ENCODE measurements at regions not wholly inside any gene's neighbourhood (a gene's known extent, or its start where the extent isn't known, plus 50 kb on each side); places are given as distances from the start of the nearest gene placed in this dataset.

DNA sequence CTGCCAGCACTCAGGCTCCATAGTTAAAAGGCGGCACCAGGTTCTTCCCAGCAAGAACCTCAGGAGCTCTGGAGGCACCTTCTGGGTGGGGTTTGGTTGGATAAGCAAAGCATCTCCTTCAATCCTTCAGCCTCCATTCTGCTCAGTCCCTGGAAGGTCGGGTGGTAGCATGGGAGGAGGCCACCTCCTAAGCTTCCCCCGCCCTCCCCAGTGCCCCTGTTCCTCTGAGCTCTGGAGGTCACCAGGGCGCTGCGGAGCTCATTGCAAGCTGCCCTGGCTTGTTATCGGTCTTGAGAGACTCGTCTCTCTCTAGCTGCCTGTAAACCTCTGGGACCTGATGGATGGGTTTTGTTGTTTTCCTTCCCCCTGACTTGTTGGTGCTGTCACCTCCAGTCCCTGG is 124.8 kb downstream of the RPLP1 start:
- DNase-seq: no peak

DNA sequence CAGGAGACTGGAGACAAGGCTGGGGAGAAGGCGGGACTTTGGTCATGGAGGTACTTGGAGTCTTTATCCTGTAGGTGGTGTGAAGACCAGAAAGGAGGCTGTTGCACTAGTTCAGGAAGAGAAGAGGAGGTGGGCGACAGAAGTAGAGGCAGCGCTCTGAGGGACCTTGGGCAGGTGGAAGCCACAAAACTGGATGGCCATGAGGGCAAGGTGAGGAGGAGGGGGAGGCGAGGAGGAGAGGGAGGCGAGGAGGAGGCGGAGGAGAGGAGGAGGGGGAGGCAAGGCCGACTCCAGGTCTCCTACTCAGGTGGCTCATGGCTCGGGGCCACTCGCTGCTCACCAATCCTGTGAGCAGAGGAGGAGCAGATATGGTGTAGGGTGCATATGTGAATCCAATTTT is 125.6 kb downstream of the RPLP1 start:
- no peak for DNase-seq

- no peak for DNase-seq
These were observed 126.4 kb downstream of the RPLP1 start for GRCh38 chr15:69578787-69579583.

GRCh38 chr15:69579950-69580618 is 127.5 kb downstream of the RPLP1 start:
- DNase-seq: no peak

DNA sequence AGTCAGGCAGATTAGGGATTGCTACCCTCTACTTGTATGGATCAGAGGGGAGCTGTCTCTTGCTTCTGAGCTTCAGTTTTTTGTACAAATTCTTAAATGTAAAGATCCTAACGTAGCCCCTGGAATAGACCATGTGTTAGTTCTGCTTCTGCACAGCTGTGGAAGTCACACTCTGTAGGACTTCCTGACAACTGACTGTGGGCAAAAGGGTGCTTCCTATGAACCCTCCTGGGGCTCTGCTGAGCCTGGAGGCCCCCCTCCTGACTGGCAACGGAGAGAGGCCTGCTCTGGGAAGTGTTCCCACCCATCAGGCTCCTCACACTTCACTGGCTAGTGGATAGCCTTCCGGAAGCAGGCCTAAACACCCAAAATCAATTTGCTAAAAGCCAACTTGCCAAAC is 131.0 kb downstream of the RPLP1 start:
- DNase-seq: peak; percentile 64

DNA sequence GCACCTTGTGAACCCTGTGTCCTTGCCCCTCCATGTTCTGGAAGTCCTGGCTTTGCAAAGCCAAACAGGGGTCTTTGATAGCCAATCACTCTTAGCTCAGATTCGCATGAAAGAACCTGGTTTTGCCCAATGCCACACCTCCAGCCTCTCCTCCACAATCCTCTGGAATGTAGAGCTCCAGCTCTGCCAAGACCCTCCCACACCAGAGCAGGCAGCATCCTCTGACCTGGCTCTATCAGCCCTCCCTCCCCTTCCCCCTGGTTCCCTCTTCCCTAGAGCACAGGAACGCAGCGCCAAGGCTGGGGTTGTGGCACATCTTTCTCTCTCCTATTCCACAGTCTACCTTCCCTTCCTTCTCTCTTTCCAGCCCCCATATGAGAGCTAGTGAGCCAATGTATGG is 133.3 kb downstream of the RPLP1 start:
- DNase-seq: no peak

DNA sequence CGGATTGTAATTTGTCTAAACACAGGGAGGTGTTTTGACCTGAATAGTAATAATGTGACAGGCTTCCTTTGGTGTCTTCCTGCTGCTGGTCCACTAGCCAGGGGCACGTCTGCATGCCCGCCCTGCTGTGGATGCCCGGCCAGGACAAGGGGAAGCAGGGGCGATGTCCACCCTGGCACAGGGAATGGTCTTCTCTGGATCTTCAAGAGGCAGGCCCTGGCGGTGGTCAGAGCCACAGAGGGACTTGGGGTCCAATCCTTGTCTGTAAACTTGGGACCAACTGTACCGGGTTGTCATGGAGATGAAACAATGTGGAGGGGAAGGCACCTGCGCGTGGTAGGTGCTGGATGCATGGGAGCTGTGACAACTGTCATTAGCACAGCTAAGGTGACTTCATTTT is 134.1 kb downstream of the RPLP1 start:
- DNase-seq: no peak

DNA sequence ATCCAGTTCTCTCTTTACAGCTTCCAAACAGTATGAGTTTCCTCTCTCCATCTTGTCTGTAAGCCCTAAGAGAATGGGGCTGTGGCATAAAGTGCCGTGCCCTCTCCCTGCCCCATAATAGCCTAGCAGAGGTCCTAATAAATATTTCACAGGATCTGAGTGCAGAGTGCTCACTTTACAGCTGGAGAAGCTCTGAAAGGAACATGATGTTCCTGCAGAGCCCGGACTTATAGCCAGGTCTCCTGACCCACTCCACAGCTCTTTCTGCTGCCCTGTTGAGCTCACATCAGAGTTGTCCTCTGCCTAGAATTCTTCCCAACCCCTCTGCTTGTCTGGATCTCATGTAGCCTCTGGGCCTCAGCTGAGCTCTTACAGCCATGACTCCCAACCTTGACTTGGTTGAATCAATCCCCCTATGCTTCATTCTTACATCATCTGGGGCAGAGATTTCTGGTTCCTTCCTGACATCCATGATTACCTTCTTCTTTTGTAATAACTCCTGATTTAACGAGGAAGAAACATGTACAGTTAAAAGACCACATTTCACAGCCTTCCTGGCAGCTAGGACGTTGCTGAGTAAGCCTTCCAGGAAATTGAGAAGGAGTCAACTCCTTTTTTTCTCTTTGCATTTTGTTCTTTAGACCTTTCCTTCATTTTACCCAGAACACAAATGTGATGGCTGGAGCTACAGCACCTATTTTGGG is 135.3 kb downstream of the RPLP1 start:
- DNase-seq: no peak

DNA sequence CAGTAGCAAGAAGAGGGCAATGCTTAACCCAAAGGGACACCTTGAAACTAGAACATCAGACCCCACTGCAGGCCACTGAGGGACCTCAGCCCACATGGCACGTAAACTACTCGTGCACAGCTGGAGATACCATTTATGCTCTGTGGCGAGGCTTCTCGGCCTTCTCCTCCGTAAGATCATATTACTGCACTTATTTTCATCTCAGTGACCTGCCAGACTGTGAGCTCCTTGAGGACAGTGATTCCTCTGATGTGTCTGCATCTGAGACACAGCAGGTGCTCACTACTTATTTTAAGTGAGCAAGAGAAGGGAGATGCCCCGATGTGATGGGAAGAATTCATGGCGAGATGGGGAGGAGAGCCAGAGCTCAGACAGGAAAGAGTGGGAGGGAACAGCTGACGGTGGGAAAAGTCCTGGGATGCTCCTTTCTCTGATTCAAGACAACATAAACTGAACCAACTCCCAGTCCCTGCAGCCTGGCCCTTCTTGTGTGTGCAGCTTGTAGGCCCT is 137.6 kb downstream of the RPLP1 start:
- DNase-seq: no peak

DNA sequence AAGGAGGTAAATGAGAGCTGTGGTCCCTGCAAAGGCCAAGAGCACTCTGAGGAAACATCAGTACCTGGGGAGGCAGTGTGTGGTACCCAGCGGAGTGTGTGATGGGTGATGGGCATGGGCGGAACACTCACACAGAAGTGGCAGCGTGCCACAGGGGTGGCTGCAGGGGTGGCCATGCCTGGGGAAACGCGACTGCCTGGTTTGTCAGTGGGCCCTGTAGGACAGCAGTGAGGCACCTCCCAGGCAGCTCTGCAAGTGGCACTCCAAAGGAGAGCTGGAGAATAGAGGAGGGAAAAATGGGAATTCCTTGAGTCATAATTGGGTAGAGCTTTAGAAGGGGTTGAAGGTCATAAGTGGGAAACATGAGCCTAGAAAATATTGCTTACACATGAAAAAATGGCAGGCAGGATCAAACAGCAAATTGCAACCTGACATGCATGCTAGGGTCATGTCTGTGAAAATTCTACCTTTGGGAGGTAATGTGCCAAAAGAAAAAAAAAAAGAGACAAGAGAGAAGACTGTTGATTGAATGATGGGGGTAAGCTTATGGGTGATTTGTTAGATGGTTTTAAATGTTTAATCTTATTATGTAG is 138.4 kb downstream of the RPLP1 start:
- DNase-seq: no peak

GRCh38 chr15:69591905-69592508 is 139.4 kb downstream of the RPLP1 start:
- DNase-seq: no peak

- no peak for DNase-seq
These were observed 140.3 kb downstream of the RPLP1 start for GRCh38 chr15:69592954-69593353.

- DNase-seq: no peak
These were observed 140.9 kb downstream of the RPLP1 start for GRCh38 chr15:69593488-69593887.

- DNase-seq: no peak
These were observed 141.7 kb downstream of the RPLP1 start for GRCh38 chr15:69593981-69594966.

DNA sequence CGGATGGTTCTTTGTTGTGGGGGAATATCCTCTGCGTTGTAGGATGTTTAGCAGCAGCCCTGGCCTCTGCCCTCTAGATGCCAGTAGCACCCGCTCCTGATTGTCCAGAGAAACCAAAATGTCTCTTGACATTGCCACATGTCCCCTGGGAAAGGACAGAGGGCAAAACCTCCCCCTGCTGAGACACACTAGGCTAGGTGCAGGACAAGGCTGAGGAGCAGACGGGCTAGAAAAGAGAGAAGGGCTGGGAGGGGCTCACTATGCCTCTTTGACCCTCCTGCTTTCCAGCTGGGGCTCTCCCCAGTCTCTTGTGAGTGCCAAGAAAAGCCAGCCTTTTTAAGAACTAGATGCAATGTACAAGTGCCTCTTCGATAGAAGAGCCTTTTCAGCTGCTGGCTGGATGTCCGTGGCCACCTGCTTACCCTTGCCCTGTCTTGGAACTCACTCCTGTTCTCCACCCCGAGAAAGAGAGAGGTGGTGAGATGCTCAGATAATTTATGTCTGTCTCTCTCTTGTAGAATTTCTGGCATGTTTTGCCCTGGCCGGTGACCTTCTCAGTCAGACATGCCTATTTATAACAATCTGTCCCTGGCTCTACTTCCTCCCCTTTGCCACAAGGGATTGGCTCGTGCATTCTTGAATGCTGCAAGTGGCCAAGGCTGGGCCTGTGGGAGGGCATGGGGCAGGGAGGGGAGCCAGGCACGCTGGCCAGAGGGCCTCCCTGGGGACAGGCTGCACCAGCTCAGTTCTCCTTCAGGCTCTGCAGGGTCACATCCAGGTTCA is 142.6 kb downstream of the RPLP1 start:
- DNase-seq: no peak

DNA sequence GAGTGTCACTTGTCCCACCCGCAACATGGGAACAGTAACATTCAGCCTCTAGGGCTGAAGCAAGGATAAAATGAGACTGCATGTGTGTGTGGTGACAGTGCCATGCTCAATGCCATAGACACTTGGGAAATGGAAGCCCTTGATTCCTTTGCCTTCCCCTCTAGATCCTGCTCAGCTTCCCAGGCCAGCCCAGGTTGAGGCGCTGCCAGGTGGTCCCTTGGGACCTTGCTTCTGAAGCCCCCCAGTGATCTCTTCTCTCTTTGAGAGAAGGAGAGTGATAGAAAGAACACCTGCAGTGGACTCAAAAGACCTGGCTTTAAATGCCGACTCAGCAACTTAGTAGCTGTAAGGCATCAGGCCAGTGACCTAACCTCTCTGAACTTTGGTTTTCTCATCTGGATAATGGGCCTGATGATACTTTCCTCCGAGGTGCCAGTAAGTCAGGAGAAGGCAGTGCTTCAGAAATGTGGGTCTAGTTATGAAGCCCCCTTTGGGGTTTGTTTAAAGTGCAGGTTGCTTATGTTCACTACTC is 144.5 kb downstream of the RPLP1 start:
- DNase-seq: no peak

DNA sequence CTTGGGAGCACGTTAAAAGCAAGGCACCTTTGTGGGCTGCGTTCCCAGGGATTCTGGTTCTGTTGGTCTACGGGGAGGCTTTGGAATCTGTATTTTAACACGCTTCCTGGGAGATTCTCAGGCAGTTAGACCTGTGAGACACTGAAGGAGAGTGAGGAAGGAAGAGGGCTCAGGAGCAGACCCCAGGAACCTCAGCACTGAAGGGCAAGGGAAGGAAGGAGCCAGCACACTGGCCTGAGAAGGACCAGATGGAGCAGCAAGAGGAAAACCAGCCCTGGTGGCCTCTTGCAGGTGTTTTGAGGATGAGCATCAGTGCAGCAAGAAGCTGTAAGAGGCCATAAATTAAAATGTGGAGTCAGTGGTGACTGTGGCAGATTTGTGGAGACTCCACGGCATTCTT is 146.7 kb downstream of the RPLP1 start:
- no peak for DNase-seq

DNA sequence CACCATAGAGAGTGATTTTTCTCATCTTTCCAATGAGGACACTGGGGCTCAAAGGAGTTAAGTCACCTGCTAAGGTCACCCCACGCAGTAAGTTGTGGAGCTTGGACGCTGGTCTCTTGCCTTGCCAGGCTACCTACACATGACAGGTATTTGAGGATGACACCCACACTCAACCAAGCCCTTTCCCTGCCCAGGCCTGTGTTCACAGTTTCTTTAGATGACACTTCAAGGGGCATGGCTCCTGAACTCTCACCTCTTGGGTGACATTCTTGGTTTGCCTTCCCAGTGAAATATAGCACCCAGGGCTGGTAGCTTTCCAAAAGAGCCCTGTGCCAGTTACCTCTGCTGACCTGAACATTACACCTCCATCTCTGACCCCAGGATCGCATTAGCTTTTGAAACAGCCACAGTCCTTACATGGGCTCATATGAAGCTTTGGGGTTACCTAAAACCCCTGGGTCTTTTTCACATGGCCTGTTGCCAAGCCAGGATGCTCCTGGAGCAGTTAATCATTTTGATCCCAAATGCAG is 148.0 kb downstream of the RPLP1 start:
- no peak for DNase-seq

DNA sequence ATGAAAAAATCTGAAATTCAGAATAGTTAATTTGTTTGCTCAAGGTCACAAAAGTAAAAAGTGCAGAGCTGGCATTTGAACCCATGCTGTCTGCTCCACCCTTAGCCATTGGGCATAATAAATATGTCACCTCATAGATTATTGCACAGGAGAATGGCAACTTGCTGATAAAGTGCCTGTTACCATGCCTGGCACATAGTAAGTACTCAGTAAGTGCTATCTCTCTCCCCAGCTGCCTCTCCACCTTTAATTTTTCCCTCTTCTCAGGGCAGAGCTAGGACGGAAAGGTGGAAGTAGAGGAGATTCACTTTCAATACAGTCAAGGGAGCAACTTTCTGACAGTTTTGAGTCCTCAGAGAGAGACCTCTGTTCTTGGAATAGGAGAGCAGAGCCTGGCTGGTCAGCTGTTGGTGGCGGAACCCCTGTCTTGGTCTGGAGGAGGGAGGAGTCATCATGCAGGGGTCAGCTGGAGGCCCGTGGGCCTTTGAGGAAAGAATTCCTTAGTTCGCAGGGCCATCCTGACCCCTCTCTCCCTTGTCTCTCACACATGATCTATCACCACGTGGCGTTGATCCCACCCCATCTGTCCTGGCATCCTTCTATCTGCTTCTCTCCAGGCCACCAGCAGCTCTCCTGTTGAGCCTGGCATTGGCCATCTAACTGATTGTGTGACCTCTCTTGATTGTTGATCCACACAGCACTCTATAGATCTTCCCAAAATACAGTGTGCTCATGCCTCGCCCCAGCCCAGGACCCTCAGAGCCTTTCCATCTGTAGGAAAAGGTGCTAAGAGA is 149.3 kb downstream of the RPLP1 start:
- no peak for DNase-seq

All from GF-D8 (cell line).